Pancreas (tissue), 10 donors: ENCODE measurements at regions not wholly inside any gene's neighbourhood (a gene's known extent, or its start where the extent isn't known, plus 50 kb on each side); places are given as distances from the start of the nearest gene placed in this dataset.

Experiments
- ATAC-seq, 4 donors: fragments of 200-7000 bp; cut with Tn5 transposase; one replicate each; pipeline versions ENCODE4 v1.8.0 to v1.9.1; 2020; ENCODE audit warnings: mild to moderate bottlenecking in 4 of 4, moderate library complexity in 4 of 4
- DNase-seq, 6 donors: peaks; one replicate each; pipeline ENCODE4 v3.0.0-alpha.2; 2020
- FAIRE-seq: peaks from 2 replicates; lab custom pipeline; 2012; peaks lifted over from hg19 to GRCh38; lab: Jason Lieb, UNC
- H3K27ac ChIP-seq, 4 donors: fragments of 200-600 bp; sonication (generic); 1 replicate in 3 of 4; 2 replicates in 1 of 4; pipeline versions ENCODE4 v1.5.0 to v1.8.0; 2020
- H3K27me3 ChIP-seq, 4 donors: fragments of 200-600 bp; one replicate each; pipeline ENCODE4 v1.8.0; 2021
- H3K36me3 ChIP-seq, 3 donors: fragments of 200-600 bp; sonication (generic) in 1 of 3; one replicate each; pipeline versions ENCODE4 v1.5.0 to v1.8.0; 2020 to 2021
- H3K4me1 ChIP-seq, 3 donors: fragments of 200-600 bp; one replicate each; pipeline ENCODE4 v1.8.0; 2021
- H3K4me3 ChIP-seq, 4 donors: fragments of 200-600 bp; sonication (generic) in 2 of 4; one replicate each; pipeline versions ENCODE4 v1.5.0 to v1.8.0; 2020 to 2021
- H3K9me3 ChIP-seq, 4 donors: fragments of 200-600 bp; one replicate each; pipeline ENCODE4 v1.8.0; 2021
- WGBS, 2 donors: extraction: QIAGEN DNeasy Blood & Tissue Kit; methylation state at CpG; one replicate each; pipeline ENCODE4 v1.1.7; 2013; 5-methylcytosine and 5-hydroxymethylcytosine counted together
- intact Hi-C, 3 donors: fragments of 100-400 bp; cut with DNase I; formaldehyde crosslinking; loops; one replicate each; pipeline versions ENCODE4 v1.11.1 to v1.14.2; 2022
- TF ChIP-seq, protein P1 (sequence below), 4 donors: fragments of 200-600 bp; sonication (generic) in 3 of 4; IDR thresholded peaks; one replicate each; pipeline versions ENCODE4 v1.5.0 to v1.8.0; 2021; ENCODE audit warnings: antibody characterized with exemption in 4 of 4
- donor health status: healthy with polysubstance abuse.
- donor health status: DM: no; HTN: no; CAD: no; lungs with moderate emphysema.
- donor health status: DM: no; HTN: no; CAD: no.
- donor health status: control.
- donor health status: control.
- donor health status: Bipolar disorder and iron deficiency.
- donor health status: DM: yes; HTN: yes; CAD: no.
- donor health status: DM: no; HTN: no; CAD: no.
- donor health status: DM: no; HTN: no; CAD: no.
- donor health status: DM: yes; HTN: yes; CAD: no.

DNA sequence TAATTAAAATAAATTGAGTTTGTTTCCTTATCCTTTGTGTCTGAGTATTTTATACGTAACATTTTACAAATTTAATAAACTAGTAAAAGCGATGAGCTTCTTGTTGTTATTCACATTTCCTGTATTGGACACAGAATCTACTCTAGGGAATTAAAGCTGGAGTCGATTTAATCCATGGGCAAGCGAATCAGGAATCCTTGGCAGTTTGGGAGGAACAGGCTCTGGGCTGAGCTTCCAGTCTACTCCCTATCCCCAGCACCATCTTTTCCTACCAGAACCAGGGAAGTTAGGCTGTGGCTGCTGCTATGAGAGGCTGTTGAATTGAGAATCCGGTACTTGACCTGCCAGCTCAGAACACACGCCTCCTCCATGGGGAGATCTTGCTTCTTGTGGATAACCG is 437.3 kb upstream of the TPM1 start:
- 88 to 90% methylated on average over 7 of the region's 7 CpGs for WGBS, 2 donors
- DNase-seq = no peak
- H3K27ac ChIP-seq = no peak overlapping the region

DNA sequence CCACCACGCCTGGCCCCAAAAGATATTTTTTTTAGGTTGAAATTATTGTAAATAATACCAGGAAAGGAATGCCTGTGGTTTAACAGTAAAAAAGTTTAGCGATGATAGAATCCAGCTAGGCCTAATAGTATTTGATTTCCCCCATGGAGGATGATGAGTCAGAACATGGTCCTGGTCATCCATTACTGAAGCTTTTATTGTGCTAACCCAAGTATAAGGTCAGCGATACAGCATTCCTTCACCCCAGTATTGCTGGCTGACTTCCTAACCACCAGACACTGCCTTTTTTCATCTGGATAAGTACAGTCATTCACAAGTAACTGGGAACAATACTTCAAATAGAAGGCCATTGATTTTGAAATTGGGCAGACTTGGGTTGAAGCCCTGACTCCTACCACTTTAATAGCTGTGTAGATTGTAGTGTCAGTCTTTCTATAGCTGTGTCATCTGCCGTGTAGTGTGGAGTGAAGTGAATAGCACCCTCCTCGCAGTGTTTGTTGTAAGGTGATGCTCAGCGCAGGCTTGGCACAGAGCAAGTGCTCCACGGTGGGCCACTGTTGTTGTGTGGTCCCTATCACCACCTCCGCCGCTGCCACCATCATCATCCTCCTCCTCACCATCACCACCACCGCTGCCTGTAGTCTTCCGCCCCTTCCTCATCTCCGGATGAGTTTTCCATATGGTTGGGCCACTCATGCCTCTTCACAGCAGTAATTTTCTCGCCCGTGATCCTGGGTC is 436.0 kb upstream of the TPM1 start:
- Histone ChIP-seq H3K4me3 (no peak overlapping the region), H3K27ac (no peak overlapping the region), H3K27me3 (no peaks in the 10 kb centered on the region), H3K36me3 (no peaks in the 10 kb centered on the region), H3K9me3 (no peaks in the 10 kb centered on the region), H3K4me1 (no peaks in the 10 kb centered on the region)
- DNase-seq (peak in 1 of 6 donors; percentile 5), ATAC-seq (peak in 3 of 4 donors; percentile 62 to 84 (median 70)), FAIRE-seq (no peak)
- WGBS, 2 donors = 89 to 90% methylated on average over 14 of the region's 14 CpGs
- TF ChIP-seq, protein P1, sequence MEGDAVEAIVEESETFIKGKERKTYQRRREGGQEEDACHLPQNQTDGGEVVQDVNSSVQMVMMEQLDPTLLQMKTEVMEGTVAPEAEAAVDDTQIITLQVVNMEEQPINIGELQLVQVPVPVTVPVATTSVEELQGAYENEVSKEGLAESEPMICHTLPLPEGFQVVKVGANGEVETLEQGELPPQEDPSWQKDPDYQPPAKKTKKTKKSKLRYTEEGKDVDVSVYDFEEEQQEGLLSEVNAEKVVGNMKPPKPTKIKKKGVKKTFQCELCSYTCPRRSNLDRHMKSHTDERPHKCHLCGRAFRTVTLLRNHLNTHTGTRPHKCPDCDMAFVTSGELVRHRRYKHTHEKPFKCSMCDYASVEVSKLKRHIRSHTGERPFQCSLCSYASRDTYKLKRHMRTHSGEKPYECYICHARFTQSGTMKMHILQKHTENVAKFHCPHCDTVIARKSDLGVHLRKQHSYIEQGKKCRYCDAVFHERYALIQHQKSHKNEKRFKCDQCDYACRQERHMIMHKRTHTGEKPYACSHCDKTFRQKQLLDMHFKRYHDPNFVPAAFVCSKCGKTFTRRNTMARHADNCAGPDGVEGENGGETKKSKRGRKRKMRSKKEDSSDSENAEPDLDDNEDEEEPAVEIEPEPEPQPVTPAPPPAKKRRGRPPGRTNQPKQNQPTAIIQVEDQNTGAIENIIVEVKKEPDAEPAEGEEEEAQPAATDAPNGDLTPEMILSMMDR (IDR thresholded peaks at IDR 0.05) = no peak
- intact Hi-C loops = no loop called here

More for the DNA sequence above, 437.3 kb upstream of the TPM1 start:
- no peaks in the 10 kb centered on the region for H3K27me3 ChIP-seq
- no peaks in the 10 kb centered on the region for H3K36me3 ChIP-seq
- no peak overlapping the region for H3K4me3 ChIP-seq
- TF ChIP-seq, protein P1 (IDR thresholded peaks at IDR 0.05) = no peak
- no peaks in the 10 kb centered on the region for H3K9me3 ChIP-seq
- intact Hi-C loops = no loop called here
- no peak for ATAC-seq
- H3K4me1 ChIP-seq = no peaks in the 10 kb centered on the region
- no peak for FAIRE-seq

DNA sequence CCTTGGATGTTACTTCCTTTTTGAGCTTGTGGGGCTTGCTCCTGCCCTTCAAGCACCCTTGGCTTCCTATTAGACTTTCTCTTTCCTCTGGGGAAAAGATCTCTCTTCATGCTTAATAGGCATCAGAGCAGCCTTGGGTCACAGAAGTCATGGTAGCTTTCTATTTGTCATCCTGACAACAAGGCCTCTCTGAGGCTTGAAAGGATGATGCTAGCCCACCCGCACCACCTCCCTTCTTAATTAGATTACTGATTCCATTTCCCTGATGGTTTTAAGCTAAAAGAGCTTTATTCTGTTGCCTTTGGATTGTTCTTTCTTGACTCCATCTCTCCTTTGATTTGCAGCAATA is 435.5 kb upstream of the TPM1 start:
- intact Hi-C loops = no loop called here
- WGBS, 2 donors = 95 to 97% methylated on average over 1 of the region's 1 CpG
- FAIRE-seq = no peak
- H3K36me3 ChIP-seq = no peaks in the 10 kb centered on the region
- H3K27ac ChIP-seq = no peak overlapping the region
- no peak overlapping the region for H3K4me3 ChIP-seq
- H3K27me3 ChIP-seq = no peaks in the 10 kb centered on the region
- ATAC-seq = no peak
- no peaks in the 10 kb centered on the region for H3K9me3 ChIP-seq
- TF ChIP-seq, protein P1 (IDR thresholded peaks at IDR 0.05) = no peak
- no peaks in the 10 kb centered on the region for H3K4me1 ChIP-seq
- no peak for DNase-seq

DNA sequence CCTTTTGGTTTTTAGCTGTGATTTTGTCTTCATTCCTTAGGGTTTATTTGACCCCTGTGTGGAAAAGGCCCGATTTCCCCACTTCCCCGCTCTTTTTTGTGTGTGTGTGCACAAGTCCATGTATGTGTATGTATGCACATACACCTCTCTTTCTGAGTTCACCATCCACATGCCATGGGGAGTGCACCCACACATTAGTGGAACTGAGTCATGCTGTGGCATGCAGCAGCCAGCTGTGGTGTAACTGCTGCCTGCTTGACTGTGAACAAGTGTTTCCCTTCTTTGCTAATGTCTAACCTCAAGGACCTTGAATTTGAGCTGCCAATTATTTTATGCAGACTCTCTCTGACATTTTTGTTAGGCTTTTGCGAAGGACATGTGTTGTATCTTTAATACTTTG is 434.9 kb upstream of the TPM1 start:
- DNase-seq = no peak
- Histone ChIP-seq H3K4me1 (no peaks in the 10 kb centered on the region), H3K27me3 (no peaks in the 10 kb centered on the region), H3K36me3 (no peaks in the 10 kb centered on the region), H3K9me3 (no peaks in the 10 kb centered on the region), H3K4me3 (no peak overlapping the region), H3K27ac (no peak overlapping the region)
- 93 to 97% methylated on average over 3 of the region's 3 CpGs for WGBS, 2 donors
- no peak for FAIRE-seq
- TF ChIP-seq, protein P1 (IDR thresholded peaks at IDR 0.05) = no peak
- no peak for ATAC-seq
- intact Hi-C loops = no loop called here

DNA sequence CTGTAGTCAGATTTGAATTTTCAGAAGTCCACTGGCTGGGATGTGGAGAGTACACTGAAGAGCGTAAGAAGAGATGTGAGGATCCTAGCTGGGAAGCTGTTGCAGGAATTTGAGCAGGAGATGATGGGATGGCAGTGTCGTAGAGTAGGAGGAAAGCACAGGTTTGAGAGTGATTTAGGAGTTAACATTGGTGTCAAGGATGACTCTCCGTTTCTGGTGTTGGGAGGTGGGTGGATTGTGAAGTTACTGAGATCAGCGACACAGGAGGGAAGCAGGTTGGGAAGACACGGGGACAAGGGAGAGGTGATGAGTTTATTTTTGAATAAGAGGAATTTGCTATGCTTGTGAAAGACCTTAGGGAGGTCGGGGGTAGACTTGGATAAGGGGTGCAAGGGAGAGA is 434.2 kb upstream of the TPM1 start:
- no peaks in the 10 kb centered on the region for H3K9me3 ChIP-seq
- H3K27ac ChIP-seq = no peak overlapping the region
- no peaks in the 10 kb centered on the region for H3K27me3 ChIP-seq
- no peak for DNase-seq
- H3K4me1 ChIP-seq = no peaks in the 10 kb centered on the region
- ATAC-seq = no peak
- 89 to 98% methylated on average over 6 of the region's 6 CpGs for WGBS, 2 donors
- no peak for FAIRE-seq
- H3K4me3 ChIP-seq = no peak overlapping the region
- no peaks in the 10 kb centered on the region for H3K36me3 ChIP-seq
- intact Hi-C loops = no loop called here
- TF ChIP-seq, protein P1 (IDR thresholded peaks at IDR 0.05) = no peak
